ENCODE measurements at regions not wholly inside any gene's neighbourhood (a gene's known extent, or its start where the extent isn't known, plus 50 kb on each side); places are given as distances from the start of the nearest gene placed in this dataset.
"Not testable (repeated sequence)": the region's sequence is repeated elsewhere in the genome, so short reads cannot be mapped to it uniquely, and the experiment has no call there.

GRCh38 chr21:13936033-13936937, 274.5 kb downstream of the LIPI start:
- TF ChIP-seq, protein P1, sequence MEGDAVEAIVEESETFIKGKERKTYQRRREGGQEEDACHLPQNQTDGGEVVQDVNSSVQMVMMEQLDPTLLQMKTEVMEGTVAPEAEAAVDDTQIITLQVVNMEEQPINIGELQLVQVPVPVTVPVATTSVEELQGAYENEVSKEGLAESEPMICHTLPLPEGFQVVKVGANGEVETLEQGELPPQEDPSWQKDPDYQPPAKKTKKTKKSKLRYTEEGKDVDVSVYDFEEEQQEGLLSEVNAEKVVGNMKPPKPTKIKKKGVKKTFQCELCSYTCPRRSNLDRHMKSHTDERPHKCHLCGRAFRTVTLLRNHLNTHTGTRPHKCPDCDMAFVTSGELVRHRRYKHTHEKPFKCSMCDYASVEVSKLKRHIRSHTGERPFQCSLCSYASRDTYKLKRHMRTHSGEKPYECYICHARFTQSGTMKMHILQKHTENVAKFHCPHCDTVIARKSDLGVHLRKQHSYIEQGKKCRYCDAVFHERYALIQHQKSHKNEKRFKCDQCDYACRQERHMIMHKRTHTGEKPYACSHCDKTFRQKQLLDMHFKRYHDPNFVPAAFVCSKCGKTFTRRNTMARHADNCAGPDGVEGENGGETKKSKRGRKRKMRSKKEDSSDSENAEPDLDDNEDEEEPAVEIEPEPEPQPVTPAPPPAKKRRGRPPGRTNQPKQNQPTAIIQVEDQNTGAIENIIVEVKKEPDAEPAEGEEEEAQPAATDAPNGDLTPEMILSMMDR (IDR thresholded peaks at IDR 0.05), result not testable (repeated sequence)
- TF ChIP-seq POLR2A (IDR thresholded peaks at IDR 0.05); EP300 (IDR thresholded peaks at IDR 0.05; ENCODE audit: low read depth); POLR2AphosphoS5 (IDR thresholded peaks at IDR 0.05): not testable (repeated sequence)
